Neuronal stem cell (in vitro differentiated cells): ENCODE measurements at regions not wholly inside any gene's neighbourhood (a gene's known extent, or its start where the extent isn't known, plus 50 kb on each side); places are given as distances from the start of the nearest gene placed in this dataset.

Experiments
- DNase-seq: peaks from one replicate; pipeline ENCODE4 v3.0.0-alpha.2; 2013; ENCODE audit warnings: low spot score
- H2AFZ ChIP-seq: one replicate; pipeline ENCODE4 v1.6.1; 2013; ENCODE audit warnings: mild to moderate bottlenecking, low read length, inconsistent platforms
- H2AK5ac ChIP-seq: 2 replicates; pipeline ENCODE4 v1.6.1; 2013; ENCODE audit warnings: low read depth, mild to moderate bottlenecking, inconsistent platforms, low read length, moderate library complexity, mixed read lengths
- H2BK120ac ChIP-seq: 2 replicates; pipeline ENCODE4 v1.6.1; 2013; ENCODE audit warnings: low read depth, mild to moderate bottlenecking, inconsistent platforms, low read length, moderate library complexity, mixed read lengths
- H2BK12ac ChIP-seq: one replicate; pipeline ENCODE4 v1.6.1; 2013; ENCODE audit warnings: low read length, inconsistent platforms
- H2BK15ac ChIP-seq: 2 replicates; pipeline ENCODE4 v1.6.1; 2013; ENCODE audit warnings: mild to moderate bottlenecking, low read length, inconsistent platforms, mixed read lengths
- H2BK5ac ChIP-seq: one replicate; pipeline ENCODE4 v1.6.1; 2013; ENCODE audit warnings: inconsistent platforms, mild to moderate bottlenecking, low read length, moderate library complexity
- H3K14ac ChIP-seq: one replicate; pipeline ENCODE4 v1.6.1; 2013; ENCODE audit warnings: low read length, inconsistent platforms
- H3K18ac ChIP-seq: 2 replicates; pipeline ENCODE4 v1.6.1; 2013; ENCODE audit warnings: low read length, inconsistent platforms
- H3K23ac ChIP-seq: 2 replicates; pipeline ENCODE4 v1.6.1; 2013; ENCODE audit warnings: low read depth, mild to moderate bottlenecking, mixed read lengths, low read length, inconsistent platforms; ENCODE audit not compliant: poor library complexity
- H3K27ac ChIP-seq: replicated peaks from 3 replicates; pipeline ENCODE4 v1.5.1; 2013; ENCODE audit warnings: low read length, inconsistent platforms
- H3K27me3 ChIP-seq, 3 experiments: 2 replicates each; pipeline ENCODE4 v1.6.1; 2013; ENCODE audit warnings: low read length in 3 of 3, mild to moderate bottlenecking in 2 of 3, inconsistent platforms in 1 of 3, low read depth in 1 of 3, mixed read lengths in 1 of 3, moderate library complexity in 1 of 3; ENCODE audit not compliant: control insufficient read depth in 3 of 3, insufficient read depth in 3 of 3
- H3K36me3 ChIP-seq, 2 donors: replicated peaks in 1 of 2; 2 replicates each; pipeline ENCODE4 v1.6.1; 2013; ENCODE audit warnings: low read length in 2 of 2; ENCODE audit not compliant: control insufficient read depth in 2 of 2, insufficient read depth in 2 of 2
- H3K4ac ChIP-seq: 2 replicates; pipeline ENCODE4 v1.6.1; 2013; ENCODE audit warnings: inconsistent platforms, mild to moderate bottlenecking, low read length, moderate library complexity
- H3K4me1 ChIP-seq, 2 donors: 1 replicate in 1 of 2; 2 replicates in 1 of 2; pipeline ENCODE4 v1.6.1; 2013; ENCODE audit warnings: low read length in 2 of 2, low read depth in 1 of 2; ENCODE audit not compliant: control insufficient read depth in 2 of 2, insufficient read depth in 1 of 2
- H3K4me2 ChIP-seq: one replicate; pipeline ENCODE4 v1.6.1; 2013; ENCODE audit warnings: mild to moderate bottlenecking, low read length, inconsistent platforms; ENCODE audit not compliant: insufficient read depth, poor library complexity, severe bottlenecking
- H3K4me3 ChIP-seq, 2 donors: 2 replicates each; pipeline ENCODE4 v1.5.1; 2013; ENCODE audit warnings: low read length in 2 of 2, mild to moderate bottlenecking in 2 of 2, inconsistent platforms in 1 of 2, moderate library complexity in 1 of 2
- H3K79me1 ChIP-seq: one replicate; pipeline ENCODE4 v1.6.1; 2013; ENCODE audit warnings: low read depth, mild to moderate bottlenecking, inconsistent platforms, low read length, moderate library complexity
- H3K9ac ChIP-seq: one replicate; pipeline ENCODE4 v1.6.1; 2013; ENCODE audit warnings: mild to moderate bottlenecking, low read depth, low read length, inconsistent platforms; ENCODE audit not compliant: poor library complexity
- H3K9me3 ChIP-seq, 2 donors: replicated peaks in 1 of 2; 2 replicates each; pipeline versions ENCODE3 to v1.6.1; 2013; ENCODE audit warnings: low read length in 2 of 2, mild to moderate bottlenecking in 2 of 2, inconsistent platforms in 1 of 2, low read depth in 1 of 2, mixed read lengths in 1 of 2, moderate library complexity in 1 of 2; ENCODE audit not compliant: control insufficient read depth in 2 of 2, insufficient read depth in 1 of 2
- H4K8ac ChIP-seq: one replicate; pipeline ENCODE4 v1.6.1; 2013; ENCODE audit warnings: low read depth, mild to moderate bottlenecking, inconsistent platforms, low read length, moderate library complexity
- H4K91ac ChIP-seq: one replicate; pipeline ENCODE4 v1.6.1; 2013; ENCODE audit warnings: low read length, low read depth, mild to moderate bottlenecking, inconsistent platforms; ENCODE audit not compliant: poor library complexity
- WGBS, 2 donors: extraction: QIAGEN DNeasy Blood & Tissue Kit; methylation state at CpG; one replicate each; pipeline ENCODE4 v1.1.7; 2013; ENCODE audit warnings: missing lambda C conversion rate in 2 of 2, mixed read lengths in 1 of 2; ENCODE audit not compliant: insufficient read length in 2 of 2, insufficient replicate concordance in 1 of 2; ENCODE audit errors: extremely low coverage in 2 of 2; 5-methylcytosine and 5-hydroxymethylcytosine counted together

DNA sequence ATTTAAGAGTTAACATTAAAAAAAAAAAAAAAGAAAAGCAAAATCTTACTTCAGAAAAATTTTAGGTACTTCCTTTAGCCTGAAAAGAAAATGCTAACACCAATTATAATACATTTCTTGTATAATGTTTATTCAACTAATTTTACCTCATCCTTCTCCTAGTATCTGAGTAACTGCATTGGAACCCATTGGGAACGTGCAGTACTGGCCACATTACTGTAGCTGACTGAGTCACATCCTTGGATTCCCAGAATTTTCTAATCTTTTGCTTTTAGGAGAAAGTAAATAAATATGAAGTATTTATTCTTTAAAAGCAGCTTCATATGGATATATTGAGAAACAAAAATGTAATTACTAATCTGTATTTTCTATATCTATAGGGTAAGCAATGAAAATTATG, 82.6 kb upstream of the SLITRK2 start:
- H3K4me2 ChIP-seq: no peak overlapping the region
- H3K9me3 ChIP-seq: no peaks in the 10 kb centered on the region
- no peak overlapping the region for H3K27ac ChIP-seq
- H3K18ac ChIP-seq: no peak overlapping the region
- H3K4me3 ChIP-seq: no peak overlapping the region
- no CpG with 5 or more reads among the region's 1 CpG for WGBS, 2 donors
- no peak overlapping the region for H3K14ac ChIP-seq
- no peak overlapping the region for H2BK5ac ChIP-seq
- H2AK5ac ChIP-seq: no peak overlapping the region
- no peaks in the 10 kb centered on the region for H3K79me1 ChIP-seq
- no peaks in the 10 kb centered on the region for H3K27me3 ChIP-seq
- no peak overlapping the region for H2BK12ac ChIP-seq
- H3K4me1 ChIP-seq: no peaks in the 10 kb centered on the region
- H3K4ac ChIP-seq: no peak overlapping the region
- H2AFZ ChIP-seq: no peak overlapping the region
- H2BK120ac ChIP-seq: no peak overlapping the region
- H4K91ac ChIP-seq: no peak overlapping the region
- DNase-seq: no peak
- H3K23ac ChIP-seq: no peak overlapping the region
- no peak overlapping the region for H4K8ac ChIP-seq
- no peak overlapping the region for H2BK15ac ChIP-seq
- no peak overlapping the region for H3K9ac ChIP-seq
- H3K36me3 ChIP-seq: no peaks in the 10 kb centered on the region

DNA sequence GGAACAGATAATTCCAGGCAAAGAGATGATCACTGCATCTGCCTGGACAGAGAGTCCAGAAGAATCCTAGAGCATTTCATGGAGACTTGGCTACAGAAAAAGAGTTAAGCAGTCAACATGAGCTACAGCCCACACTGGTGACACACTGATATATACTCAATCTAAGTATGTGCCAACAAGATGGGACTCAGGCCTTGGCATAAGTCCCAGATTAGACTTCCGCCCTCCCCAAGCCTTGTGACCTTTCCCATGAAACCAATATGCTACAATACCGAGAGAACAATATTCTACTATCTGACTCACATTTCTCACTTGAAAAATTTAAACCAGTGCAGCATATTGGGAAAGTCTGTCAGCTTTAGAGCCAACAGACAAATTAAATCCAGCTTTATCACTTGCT, 65.7 kb upstream of the SLITRK2 start:
- no peak overlapping the region for H3K23ac ChIP-seq
- H4K91ac ChIP-seq: no peak overlapping the region
- no peak overlapping the region for H2AK5ac ChIP-seq
- H4K8ac ChIP-seq: no peak overlapping the region
- no peak overlapping the region for H3K4me2 ChIP-seq
- H3K4me1 ChIP-seq: no peaks in the 10 kb centered on the region
- H3K27me3 ChIP-seq: no peaks in the 10 kb centered on the region
- no peak overlapping the region for H2AFZ ChIP-seq
- no peak overlapping the region for H2BK12ac ChIP-seq
- H3K79me1 ChIP-seq: no peaks in the 10 kb centered on the region
- no peak overlapping the region for H2BK15ac ChIP-seq
- H3K36me3 ChIP-seq: no peaks in the 10 kb centered on the region
- no peak overlapping the region for H3K18ac ChIP-seq
- no peak overlapping the region for H3K4me3 ChIP-seq
- H3K27ac ChIP-seq: no peak overlapping the region
- no CpG with 5 or more reads among the region's 2 CpGs for WGBS, 2 donors
- no peak overlapping the region for H2BK5ac ChIP-seq
- H3K4ac ChIP-seq: no peak overlapping the region
- DNase-seq: no peak
- H3K9ac ChIP-seq: no peak overlapping the region
- H3K14ac ChIP-seq: no peak overlapping the region
- H2BK120ac ChIP-seq: no peak overlapping the region
- H3K9me3 ChIP-seq: no peaks in the 10 kb centered on the region
